ENCODE measurements at regions not wholly inside any gene's neighbourhood (a gene's known extent, or its start where the extent isn't known, plus 50 kb on each side); places are given as distances from the start of the nearest gene placed in this dataset.
A peak's percentile ranks its signal among the peaks of the same experiment; 100 is the strongest.

DNA sequence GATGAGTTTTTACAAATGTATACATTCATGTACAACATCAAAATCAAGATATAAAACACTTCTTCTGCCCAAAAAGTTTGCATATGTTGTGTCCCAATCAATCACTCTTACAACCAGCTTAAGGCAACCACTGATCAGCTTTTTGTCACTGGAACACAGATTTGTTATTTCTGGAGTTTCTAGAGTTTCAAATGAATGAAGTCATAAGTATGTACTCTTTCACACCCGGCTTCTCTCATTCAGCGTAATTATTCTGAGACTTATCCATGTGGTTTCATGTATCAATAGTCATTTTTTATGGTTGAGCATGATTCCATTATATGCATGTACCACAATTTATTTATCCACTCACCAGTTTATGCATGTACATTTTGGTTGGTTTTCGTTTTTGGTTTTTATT is 53.0 kb upstream of the CORO2B start:
- DNase-seq (ENCODE audit: low spot score), result no peak

DNA sequence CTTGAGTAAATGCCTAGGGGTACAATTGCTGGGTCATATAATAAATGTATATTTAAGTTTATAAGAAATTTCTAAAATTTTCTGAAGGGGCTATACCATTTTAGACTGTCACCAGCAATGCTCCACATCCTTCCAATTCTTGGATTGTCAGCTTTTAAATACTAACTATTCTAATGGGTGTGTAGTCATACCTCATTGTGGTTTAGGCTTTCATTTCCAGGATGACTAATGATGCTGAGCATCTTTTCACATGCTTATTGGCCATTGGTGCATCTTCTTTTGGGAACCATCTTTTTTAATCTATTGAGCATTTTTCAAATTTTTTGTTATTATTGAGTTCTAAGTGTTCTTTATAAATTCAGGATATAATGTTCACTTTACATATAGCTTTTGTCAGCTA is 52.5 kb upstream of the CORO2B start:
- DNase-seq (ENCODE audit: low spot score), result no peak

DNA sequence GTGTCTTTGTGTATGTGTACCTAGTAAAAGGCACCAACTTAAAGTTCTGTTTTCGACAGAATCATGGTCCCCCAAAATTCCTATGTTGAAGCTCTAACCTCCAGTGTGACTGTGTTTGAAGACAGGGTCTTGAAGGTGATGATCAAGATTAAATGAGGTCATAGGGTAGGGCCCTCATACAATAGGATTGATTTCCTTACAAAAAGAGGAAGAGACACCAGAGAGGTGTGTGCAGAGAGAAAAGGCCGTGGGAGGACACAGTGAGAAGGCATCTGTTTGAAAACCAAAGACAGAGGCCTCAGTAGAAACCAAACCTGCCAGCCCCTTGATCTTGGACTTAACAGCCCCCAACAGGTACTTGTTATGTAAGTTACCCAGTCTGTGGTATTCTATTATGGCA is 52.0 kb upstream of the CORO2B start:
- no peak for DNase-seq (ENCODE audit: low spot score)

DNA sequence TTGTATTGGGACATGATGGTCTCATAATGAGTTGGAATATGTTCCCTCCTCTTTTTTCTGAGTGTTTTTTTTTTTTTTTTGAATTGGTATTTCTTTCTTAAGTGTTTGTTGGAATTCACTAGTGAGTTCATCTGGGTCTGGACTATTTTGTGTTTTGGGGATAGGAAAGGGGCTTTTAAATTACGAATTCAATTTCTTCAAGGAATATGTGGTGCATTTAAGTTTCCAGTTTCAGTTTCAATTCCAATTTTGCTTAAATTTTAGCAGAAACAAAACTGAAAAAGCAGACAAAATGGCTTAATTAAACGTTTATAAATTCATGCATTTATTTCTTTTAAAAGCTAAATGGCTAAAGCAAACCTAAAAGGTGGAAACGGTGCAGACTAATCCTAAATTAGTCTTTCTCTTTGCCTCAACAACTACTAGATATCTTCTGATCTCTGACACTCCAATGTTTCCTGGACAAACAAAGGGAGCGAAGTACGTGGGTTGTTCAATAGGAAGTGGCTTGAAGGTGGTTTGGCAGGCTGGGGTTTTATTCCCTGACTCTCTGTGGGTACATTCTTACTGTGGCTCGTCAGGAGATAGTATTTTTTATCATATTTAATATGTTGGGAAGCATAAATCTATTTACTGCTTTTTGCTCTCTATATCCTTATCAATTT is 50.0 kb upstream of the CORO2B start:
- DNase-seq (ENCODE audit: low spot score), result peak; percentile 42

Measured in kidney capillary endothelial cell (primary cell).